Retinal pigment epithelial cell (primary cell): ENCODE measurements at regions not wholly inside any gene's neighbourhood (a gene's known extent, or its start where the extent isn't known, plus 50 kb on each side); places are given as distances from the start of the nearest gene placed in this dataset.

Source experiments
- DNase-seq: peaks from one replicate; pipeline ENCODE4 v3.0.0-alpha.2; 2010; ENCODE audit warnings: low read depth
- H3K4me3 ChIP-seq: 2 replicates; pipeline ENCODE4 v1.5.1; 2011; ENCODE audit warnings: mild to moderate bottlenecking, low read length, control low read depth, moderate library complexity
- CTCF ChIP-seq: conservative IDR thresholded peaks from 2 replicates; pipeline ENCODE4 v1.5.1; 2011; ENCODE audit warnings: low read depth, low read length, control low read depth, inconsistent platforms

- no peak for DNase-seq
- no peak overlapping the region for H3K4me3 ChIP-seq
- TF ChIP-seq CTCF: no peak
Observed at GRCh38 chr7:67807826-67808225, 811.2 kb downstream of the TYW1 start.

- TF ChIP-seq CTCF: no peak
- no peak for DNase-seq
- H3K4me3 ChIP-seq: no peak overlapping the region
Observed at GRCh38 chr7:67809586-67809985, 813.0 kb downstream of the TYW1 start.

GRCh38 chr7:67813621-67814292, 817.1 kb downstream of the TYW1 start:
- TF ChIP-seq CTCF: no peak
- no peak for DNase-seq
- H3K4me3 ChIP-seq: no peak overlapping the region

GRCh38 chr7:67817481-67817880, 820.8 kb downstream of the TYW1 start:
- no peak for DNase-seq
- no peak overlapping the region for H3K4me3 ChIP-seq

GRCh38 chr7:67821116-67821515, 824.5 kb downstream of the TYW1 start:
- TF ChIP-seq CTCF: no peak

More at GRCh38 chr7:67817481-67817880, 820.8 kb downstream of the TYW1 start:
- TF ChIP-seq CTCF: no peak

GRCh38 chr7:67823345-67823744, 826.7 kb downstream of the TYW1 start:
- H3K4me3 ChIP-seq: no peak overlapping the region
- DNase-seq: no peak
- TF ChIP-seq CTCF: no peak

More at GRCh38 chr7:67821116-67821515, 824.5 kb downstream of the TYW1 start:
- no peak for DNase-seq
- no peak overlapping the region for H3K4me3 ChIP-seq

- H3K4me3 ChIP-seq: no peak overlapping the region
- TF ChIP-seq CTCF: no peak
- no peak for DNase-seq
Observed at GRCh38 chr7:67825356-67825755, 828.7 kb downstream of the TYW1 start.
